Lower leg skin (tissue), 4 donors: ENCODE measurements at regions not wholly inside any gene's neighbourhood (a gene's known extent, or its start where the extent isn't known, plus 50 kb on each side); places are given as distances from the start of the nearest gene placed in this dataset.

Experiments
- DNase-seq, 2 donors: peaks; one replicate each; pipeline ENCODE4 v3.0.0-alpha.2; 2019; ENCODE audit warnings: low spot score in 2 of 2
- H3K4me3 ChIP-seq: fragments of 200-600 bp; sonication (generic); 2 replicates; pipeline ENCODE4 v1.5.1; 2017; ENCODE audit warnings: mild to moderate bottlenecking, low read depth; ENCODE audit not compliant: poor library complexity, severe bottlenecking
- POLR2A ChIP-seq, 2 donors: fragments of 450-650 bp; IDR thresholded peaks; one replicate each; pipeline ENCODE4 v1.6.1; 2016 to 2017; ENCODE audit warnings: antibody characterized with exemption in 2 of 2, mild to moderate bottlenecking in 1 of 2, moderate library complexity in 1 of 2
- WGBS, 2 donors: methylation state at CpG; one replicate each; pipeline ENCODE4 v1.1.5; 2018; 5-methylcytosine and 5-hydroxymethylcytosine counted together
- intact Hi-C: fragments of 100-400 bp; cut with DNase I; formaldehyde crosslinking; loops from one replicate; pipeline ENCODE4 v1.15.0; 2023; ENCODE audit warnings: low total_unique reads
- TF ChIP-seq, protein P1 (sequence below), 3 donors: fragments of 450-650 bp; IDR thresholded peaks; one replicate each; pipeline ENCODE4 v1.5.1; 2016; ENCODE audit warnings: antibody characterized with exemption in 3 of 3, mild to moderate bottlenecking in 3 of 3, moderate library complexity in 2 of 3

DNA sequence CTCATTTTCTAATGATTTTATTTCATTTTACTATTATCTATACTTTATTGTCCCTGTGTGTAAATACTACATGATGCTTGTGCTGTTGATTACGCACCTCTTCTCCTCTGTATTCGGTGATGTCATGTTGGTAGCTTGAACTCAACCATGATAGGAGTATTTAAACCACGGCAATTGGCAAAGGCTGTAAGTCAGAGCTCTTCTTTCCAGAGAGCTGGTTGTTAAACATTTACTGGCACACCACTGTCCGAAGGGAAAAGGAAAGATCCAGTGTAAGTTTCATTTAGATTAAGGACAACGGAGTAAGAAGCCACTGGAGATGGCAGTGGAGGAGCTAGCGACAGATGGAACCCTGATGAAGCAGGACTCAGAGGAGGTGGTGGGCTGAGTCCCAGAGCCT, 93.4 kb upstream of the KCNE2 start:
- no peak overlapping the region for H3K4me3 ChIP-seq
- no peak for TF ChIP-seq POLR2A (IDR thresholded peaks at IDR 0.05)
- TF ChIP-seq, protein P1, sequence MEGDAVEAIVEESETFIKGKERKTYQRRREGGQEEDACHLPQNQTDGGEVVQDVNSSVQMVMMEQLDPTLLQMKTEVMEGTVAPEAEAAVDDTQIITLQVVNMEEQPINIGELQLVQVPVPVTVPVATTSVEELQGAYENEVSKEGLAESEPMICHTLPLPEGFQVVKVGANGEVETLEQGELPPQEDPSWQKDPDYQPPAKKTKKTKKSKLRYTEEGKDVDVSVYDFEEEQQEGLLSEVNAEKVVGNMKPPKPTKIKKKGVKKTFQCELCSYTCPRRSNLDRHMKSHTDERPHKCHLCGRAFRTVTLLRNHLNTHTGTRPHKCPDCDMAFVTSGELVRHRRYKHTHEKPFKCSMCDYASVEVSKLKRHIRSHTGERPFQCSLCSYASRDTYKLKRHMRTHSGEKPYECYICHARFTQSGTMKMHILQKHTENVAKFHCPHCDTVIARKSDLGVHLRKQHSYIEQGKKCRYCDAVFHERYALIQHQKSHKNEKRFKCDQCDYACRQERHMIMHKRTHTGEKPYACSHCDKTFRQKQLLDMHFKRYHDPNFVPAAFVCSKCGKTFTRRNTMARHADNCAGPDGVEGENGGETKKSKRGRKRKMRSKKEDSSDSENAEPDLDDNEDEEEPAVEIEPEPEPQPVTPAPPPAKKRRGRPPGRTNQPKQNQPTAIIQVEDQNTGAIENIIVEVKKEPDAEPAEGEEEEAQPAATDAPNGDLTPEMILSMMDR (IDR thresholded peaks at IDR 0.05): no peak
- intact Hi-C loops: no loop called here
- 93 to 95% methylated on average over 6 of the region's 6 CpGs for WGBS, 2 donors
- DNase-seq: no peak

DNA sequence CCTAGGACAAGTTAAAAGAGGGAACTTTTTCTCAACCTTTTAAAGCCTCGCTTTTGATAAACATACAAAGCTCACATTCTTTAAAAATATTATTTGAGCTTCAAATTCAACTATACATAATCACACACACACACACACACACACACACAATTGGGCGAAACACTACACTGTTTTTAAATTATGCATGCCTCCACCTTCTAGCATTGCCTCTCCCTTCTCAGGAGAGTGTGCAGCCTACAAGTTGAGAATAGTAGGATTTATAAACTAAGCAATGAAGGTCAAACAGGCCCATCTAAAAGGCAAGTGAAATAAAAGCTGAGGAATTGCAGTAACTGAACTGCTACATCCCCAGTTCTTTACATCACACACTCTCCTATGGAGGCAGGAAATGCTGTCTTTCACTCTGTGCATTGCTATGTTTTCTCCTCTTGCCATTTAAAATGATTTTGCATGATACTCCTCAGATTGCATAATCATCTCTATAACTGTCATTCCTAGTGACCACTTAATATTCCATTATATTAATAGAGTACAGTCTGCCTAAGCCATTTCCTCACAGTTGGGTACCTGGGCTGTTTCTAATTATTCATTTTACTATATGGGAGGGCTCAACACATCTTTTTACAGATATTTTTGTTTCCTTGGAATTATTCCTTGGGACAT, 92.5 kb upstream of the KCNE2 start:
- H3K4me3 ChIP-seq: no peak overlapping the region
- WGBS, 2 donors: 96 to 99% methylated on average over 2 of the region's 2 CpGs
- no peak for TF ChIP-seq POLR2A (IDR thresholded peaks at IDR 0.05)
- TF ChIP-seq, protein P1 (IDR thresholded peaks at IDR 0.05): no peak
- intact Hi-C loops: no loop called here
- DNase-seq: no peak

- DNase-seq: no peak
- no peak overlapping the region for H3K4me3 ChIP-seq
- TF ChIP-seq POLR2A (IDR thresholded peaks at IDR 0.05): no peak
- TF ChIP-seq, protein P1 (IDR thresholded peaks at IDR 0.05): no peak
- 84 to 91% methylated on average over 5 of the region's 5 CpGs for whole genome bisulfite sequencing, 2 donors
- intact Hi-C loops: no loop called here
Observed at GRCh38 chr21:34272321-34272720, 91.5 kb upstream of the KCNE2 start.

GRCh38 chr21:34274001-34274400, 89.8 kb upstream of the KCNE2 start:
- TF ChIP-seq POLR2A (IDR thresholded peaks at IDR 0.05): no peak
- TF ChIP-seq, protein P1 (IDR thresholded peaks at IDR 0.05): no peak
- WGBS, 2 donors: 38 to 44% methylated on average over 2 of the region's 2 CpGs
- H3K4me3 ChIP-seq: no peak overlapping the region
- DNase-seq: no peak
- intact Hi-C loops: no loop called here

DNA sequence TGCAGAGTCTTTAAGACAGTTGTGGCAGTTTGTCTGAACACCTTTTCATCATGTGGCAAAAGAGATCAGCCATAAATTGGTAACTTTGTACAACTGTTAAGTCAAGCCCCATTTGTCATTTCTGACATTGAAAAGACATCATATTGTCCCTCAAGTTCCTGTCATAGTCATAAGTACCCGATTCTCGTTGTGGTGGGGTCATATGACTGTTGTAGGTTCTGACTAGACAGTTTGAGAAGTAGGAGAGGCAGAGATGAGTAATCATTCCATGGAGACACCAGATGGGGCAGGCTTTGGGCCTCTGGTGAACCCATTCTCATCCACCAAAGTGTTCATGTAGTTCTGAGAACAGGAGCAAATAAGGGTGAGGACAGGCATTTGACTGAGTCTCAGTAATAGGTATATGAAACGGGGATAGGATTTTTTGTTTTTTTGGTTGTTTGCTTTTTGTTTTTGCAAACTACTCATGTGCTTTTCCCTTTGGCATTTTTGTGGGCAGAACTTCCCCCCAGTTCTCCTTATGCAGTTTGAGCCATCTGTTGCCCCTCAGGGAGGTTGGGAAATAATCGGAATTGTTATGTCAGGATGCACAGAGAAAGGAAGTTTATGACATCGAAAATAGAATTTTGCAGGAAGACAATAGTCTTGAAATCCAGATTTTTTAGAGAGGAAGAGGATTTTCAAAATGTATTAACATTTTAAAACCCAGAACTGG, 86.9 kb upstream of the KCNE2 start:
- WGBS, 2 donors: 55 to 61% methylated on average over 5 of the region's 5 CpGs
- intact Hi-C loops: no loop called here
- TF ChIP-seq POLR2A (IDR thresholded peaks at IDR 0.05): no peak
- TF ChIP-seq, protein P1 (IDR thresholded peaks at IDR 0.05): no peak

More for the DNA sequence above, 86.9 kb upstream of the KCNE2 start:
- H3K4me3 ChIP-seq: no peak overlapping the region
- no peak for DNase-seq
